DMS153 treated with DMSO at 0.1 percent for 48 hours (cell line): ENCODE measurements at regions not wholly inside any gene's neighbourhood (a gene's known extent, or its start where the extent isn't known, plus 50 kb on each side); places are given as distances from the start of the nearest gene placed in this dataset.
"Not testable (repeated sequence)": the region's sequence is repeated elsewhere in the genome, so short reads cannot be mapped to it uniquely, and the experiment has no call there.

Experiments
- DNase-seq: peaks from one replicate; lab custom pipeline; 2025; ENCODE audit not compliant: unreplicated experiment; lab: John Stamatoyannopoulos, UW

DNA sequence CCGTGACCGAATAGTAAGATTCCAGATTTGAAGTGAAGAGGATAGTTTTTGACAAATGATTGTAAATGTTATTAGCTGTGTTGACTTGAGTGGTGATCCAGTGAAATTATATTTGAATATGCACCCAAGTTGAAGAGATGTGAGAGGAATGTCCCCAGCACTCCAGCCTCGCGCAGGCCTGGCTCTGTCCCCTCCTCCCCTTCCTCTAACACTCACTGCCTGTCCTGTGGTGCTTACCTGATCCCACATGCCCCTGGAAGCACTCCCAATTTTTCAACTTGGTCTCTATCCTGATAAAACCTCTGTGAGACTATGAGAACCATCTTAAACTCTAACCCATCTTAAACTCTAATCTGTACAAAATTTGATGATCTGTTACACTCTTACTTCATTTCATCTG lies 154.7 kb upstream of the LRP1B start:
- DNase-seq = no peak

DNA sequence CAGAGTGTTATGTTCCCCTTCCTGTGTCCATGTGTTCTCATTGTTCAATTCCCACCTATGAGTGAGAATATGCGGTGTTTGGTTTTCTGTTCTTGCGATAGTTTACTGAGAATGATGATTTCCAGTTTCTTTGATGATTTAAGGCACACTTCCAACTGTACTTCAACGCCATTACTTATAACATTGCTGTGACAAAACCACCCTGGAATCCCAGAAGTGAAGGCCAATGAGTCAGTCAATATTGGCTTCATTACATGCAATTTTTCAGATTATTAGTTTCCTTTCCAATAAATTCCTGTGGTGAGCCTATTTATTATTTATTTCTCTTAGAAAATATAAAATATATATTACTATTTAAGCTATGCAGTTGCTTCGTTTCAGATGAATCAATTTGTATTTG lies 153.5 kb upstream of the LRP1B start:
- DNase-seq = not testable (repeated sequence)

DNA sequence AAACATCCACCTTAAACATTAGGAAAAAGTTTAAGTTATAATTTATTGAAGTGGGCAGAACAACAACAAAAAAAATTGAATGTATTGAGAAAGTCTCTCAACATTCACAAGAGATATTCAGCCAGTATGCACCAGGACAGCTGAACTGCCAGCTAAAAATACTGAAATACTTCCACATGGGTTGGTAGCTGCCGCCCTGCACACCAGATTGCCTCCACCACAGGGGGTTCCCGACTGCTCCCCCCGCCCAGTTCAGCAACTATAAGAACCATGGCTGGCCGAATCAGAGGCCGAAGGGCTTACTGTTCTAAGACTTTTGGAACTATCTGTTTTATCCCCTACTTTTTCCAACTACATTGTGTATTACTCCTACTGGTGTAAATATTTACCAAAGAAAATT lies 150.0 kb upstream of the LRP1B start:
- DNase-seq = no peak

DNA sequence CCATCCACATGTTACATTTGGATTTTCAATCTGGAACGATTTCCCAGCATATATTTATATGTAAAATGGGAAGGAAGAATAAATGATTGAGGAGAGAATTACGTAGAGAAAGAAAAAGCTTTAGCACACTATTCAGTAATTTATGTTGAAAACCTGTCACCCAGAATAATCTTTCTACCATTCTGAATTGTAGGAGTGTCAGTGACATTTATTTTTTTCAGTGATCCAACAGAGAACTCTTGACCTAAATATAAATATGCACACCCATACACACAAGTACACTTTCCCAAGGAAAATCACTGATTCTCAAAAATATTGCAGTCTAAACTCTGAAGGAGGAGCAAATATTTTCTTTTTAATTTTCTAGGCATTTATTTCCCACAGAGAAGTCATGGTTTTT lies 140.2 kb upstream of the LRP1B start:
- DNase-seq = no peak

DNA sequence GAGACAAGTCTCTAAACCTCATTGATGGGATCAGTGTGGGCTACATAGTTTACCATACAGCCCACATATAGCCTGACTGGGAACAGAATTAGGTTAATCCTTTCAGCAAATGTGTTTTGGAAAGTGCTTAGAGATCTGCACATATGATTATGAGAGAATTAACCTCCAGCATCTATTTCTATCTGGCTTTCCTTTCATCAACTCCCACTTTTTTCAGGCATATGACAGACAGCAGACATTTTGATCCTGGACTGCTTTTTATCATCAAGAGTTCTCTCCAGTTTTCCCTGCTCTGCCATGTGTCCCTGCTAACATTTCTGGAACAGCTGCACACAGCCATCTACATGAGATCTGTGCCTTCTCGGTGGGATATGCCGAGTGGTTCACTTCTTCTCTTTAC lies 139.5 kb upstream of the LRP1B start:
- DNase-seq = no peak

DNA sequence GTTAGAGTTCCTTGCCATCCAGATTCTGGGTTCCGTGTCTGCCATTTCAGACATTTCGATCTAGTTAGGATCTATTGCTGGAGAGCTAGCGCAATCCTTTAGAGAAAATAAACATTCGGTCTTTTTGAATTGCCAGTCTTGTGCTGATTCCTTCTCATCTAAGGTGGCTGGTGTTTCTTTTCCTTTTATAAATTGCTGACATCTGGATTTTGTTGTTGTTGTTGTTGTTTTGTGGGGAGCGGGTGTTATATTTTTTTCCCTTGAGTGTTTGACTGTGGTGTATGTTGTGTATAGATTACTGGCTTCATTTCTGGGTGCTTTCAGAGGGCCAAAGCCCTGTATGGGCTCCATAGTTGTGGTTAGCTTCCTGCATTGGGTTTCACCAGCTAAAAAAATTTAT lies 128.5 kb upstream of the LRP1B start:
- no peak for DNase-seq

DNA sequence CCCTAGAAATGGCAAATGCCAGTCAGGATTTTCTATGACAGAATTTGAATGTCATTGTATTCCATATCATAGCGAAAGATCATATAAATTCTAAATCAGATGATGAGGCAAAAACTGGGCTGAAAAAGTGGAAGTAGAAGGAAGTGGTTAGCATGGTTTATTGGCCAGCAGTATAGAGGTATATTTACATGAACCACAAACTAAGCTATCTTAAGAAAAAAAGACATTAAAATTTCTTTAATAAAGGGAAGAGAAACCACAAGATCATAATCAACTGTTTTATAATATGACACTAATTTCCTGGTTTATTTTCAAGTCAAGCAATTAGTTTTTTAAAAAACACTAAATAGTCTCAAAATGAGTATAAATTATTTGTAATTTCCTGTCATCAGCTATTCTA lies 123.2 kb upstream of the LRP1B start:
- no peak for DNase-seq

DNA sequence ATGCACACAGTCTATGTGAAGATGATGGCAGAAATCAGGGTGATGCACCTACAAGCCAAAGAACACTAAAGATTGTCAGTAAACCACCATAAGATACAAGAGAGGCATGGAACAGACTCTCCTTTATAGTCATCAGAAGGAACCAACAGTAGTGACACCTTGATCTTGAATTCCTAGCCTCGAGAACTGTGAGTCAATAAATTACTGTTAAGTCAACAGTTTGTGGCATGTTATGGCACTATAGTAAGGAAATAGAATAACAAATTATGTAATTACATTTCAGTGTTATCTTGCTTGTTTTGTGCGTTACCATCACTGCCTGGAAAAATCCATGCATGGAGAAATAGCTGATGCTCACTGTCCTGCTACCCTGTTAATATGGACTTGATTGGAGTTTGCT lies 110.2 kb upstream of the LRP1B start:
- no peak for DNase-seq

DNA sequence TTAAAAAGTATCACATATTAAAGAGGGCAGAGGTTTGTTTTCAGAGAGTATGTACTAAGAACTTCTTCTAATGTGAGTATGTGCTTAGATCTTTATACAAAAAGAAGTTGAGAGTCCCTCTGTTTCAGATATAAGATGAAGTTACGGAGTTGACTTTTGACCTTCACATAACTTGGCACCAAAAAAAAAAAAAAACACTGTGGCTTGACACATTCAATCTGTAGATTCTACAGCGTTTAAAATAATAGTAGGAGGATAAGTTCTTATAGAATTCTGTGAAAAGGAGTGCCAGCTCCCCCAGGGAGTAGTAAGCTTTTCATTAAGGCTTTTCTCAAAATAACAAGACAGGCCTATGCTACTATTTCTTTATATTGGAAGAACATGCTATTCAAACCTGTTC lies 105.4 kb upstream of the LRP1B start:
- DNase-seq = no peak

DNA sequence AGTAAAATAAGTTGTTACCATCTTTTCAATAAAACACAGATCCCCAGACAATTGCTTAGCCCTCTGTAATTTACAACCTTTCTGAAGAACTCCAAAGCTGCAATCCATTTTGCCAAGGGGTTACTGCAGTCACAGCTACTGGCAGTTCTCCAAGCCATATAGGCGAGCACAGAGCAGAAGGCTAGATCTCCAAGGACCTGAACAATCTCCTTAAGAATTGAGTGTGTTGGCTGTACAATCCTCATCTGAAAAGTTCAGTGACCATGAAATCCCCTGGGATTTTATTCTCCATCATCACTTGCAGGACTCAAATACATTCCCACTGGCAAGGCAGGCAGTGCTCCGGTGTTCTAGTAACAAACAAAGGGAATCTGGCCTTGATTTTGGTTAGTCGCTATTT lies 103.9 kb upstream of the LRP1B start:
- DNase-seq = no peak

DNA sequence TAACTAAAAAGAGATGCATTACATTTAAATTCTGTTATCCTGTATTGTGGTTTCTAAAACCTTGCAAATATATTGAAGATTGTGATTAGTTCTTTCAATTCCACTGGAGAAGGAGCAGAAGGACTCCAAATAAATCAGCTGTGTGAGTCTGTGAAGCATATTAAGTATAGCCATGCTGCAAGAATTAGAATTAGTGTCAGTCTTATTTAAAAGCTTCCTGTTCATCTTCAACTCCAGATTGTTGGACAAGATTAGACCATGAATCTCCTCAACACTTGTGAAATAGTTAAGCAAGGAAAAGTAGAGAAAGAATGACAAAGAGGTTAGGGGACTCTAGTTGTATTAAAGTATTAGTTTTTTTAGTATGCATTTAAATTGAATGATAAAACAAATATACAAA lies 92.5 kb upstream of the LRP1B start:
- DNase-seq = no peak

DNA sequence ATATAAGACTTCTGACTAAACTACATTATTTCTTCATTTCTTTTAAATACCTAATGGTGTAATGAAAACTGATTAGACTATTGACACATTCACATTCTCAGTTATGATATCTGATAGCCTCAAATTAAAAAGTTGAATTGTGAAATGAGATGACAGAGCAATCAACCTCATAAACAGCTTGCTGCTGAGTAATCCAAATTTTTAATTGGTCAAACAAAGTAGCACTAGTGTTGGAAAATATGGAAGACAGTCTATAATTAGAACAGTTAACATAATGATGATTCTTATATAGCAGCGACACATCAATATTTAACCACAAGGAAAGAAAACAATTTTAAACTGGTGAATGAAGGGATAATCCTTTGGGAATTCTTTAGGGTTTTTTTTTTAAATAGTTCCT lies 91.9 kb upstream of the LRP1B start:
- DNase-seq = no peak

DNA sequence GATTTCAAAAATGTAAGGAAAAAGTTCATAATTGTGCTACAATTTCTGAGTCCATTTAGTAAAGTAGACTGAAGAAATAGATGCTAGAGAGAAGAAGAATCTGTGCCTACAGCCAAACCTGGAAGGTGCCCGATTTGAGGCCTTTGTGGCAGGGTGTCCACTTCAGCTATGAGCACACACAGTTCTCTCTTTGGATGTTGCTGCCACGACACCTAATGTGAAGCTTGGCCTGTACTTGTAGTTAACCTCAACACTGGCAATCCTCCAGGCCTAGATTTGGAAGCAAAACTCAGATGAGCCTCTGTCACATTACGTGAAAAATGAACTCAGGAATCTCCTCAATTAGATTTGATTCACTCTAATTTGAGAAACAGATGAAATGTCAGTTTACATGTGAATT lies 90.1 kb upstream of the LRP1B start:
- DNase-seq = no peak

DNA sequence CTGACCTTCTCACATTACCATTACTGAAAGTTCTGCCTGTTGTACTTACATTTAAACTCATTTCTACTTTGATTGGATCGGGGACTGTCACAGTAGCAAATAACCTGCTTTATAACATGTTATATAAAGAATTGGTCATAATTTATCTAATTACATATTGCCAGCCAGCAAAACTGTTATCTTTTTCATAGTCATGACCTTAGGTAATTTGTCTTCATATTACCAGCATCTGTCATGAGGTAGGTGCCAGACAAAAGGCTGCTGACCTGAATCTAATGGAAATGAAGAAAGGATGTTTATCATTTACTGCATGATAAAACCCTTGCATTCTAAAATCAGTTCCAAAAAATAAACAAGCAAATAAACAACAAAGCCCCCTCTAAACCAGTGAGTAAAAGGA lies 89.4 kb upstream of the LRP1B start:
- no peak for DNase-seq

DNA sequence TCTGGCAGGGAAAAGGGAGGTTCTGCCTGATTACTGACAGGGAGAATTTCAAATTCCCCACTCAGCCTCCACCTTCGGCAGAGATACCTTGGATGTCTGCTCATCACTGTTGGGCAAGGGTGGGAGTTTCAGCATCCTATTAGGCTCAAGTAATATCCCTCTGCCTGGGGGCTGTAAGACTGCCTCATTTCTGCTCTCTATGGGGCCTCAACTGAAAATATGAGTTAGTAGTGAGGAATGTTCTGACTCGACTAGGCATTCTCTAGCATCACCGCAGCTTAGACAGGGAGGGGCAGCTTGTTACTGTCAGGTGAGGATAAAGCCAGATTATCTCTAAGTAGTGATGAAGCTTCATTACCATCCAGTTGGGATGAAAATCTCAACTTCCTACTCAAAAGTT lies 87.7 kb upstream of the LRP1B start:
- DNase-seq = no peak

DNA sequence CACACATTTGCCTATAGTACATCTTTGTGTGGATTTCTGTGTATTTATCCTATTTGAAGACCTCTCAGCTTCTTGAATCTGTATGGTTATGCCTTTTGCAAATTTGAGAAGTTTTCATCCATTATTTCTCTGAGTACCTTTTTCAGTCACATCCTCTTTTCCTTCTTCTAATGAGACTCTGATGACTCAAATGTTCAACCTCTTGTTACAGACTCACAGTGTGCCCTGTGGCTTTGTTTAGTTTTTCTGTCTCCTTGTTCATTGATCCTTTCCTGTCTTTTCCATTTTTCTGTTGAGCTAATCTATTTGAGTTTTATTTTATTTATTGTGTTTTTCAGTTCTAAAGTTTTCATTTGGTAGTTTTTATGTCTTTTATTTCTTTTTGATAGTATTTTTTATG lies 87.0 kb upstream of the LRP1B start:
- no peak for DNase-seq

DNA sequence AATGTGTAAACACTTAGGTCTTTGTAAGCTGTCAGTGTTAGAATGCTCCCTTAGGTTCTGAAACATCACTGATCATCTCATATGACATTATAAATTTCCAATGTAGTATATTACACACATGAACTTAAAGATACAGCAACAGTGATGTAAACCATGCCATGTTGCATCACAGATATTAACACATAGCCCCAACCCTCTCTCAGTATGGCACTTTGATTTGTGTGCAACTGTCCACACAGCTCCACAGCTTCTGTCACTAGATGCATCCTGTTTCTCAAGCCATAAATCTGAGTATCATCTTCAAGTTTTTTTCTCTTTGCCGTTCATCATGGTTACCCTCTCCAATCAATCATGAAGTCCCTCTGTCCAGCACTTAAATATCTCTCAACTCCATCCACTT lies 69.2 kb upstream of the LRP1B start:
- DNase-seq = no peak

DNA sequence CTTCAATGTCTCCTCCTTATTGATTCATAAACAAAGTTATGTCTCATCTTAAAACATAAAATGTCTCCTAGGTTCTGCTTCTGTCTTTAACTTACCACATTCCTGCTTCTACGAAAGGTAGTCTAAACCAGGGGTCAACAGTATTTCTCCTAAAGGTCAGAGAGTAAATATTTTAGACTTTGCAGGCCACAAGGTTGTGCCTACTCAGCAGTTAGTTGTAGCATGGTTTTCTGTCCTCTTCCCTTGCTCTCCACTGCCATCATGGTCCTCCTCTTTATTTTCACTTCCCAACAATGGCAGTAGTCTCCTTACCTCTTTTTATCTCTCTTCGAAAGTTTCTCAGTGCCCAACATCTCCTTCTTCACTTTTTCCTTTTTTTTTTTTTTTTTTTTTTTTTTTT lies 68.3 kb upstream of the LRP1B start:
- DNase-seq = no peak

DNA sequence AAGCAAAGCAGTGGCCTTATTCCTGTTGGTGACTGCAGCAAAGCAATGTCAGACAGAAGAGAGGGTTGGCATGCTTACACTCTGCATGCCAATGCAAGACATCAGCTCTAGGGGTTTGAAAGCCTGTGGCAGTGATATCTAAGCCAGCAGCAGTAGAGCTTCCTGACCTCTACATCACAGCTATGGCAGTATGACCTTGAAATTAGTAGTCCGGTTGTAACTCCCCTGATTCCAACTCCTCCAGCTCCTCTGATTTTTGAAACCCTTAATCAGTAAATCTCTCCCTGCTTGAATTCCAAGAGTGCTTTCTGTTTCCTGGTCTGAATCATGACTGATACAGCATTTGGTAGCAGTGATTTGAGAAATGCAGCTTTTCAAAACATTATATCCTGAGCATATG lies 60.0 kb upstream of the LRP1B start:
- no peak for DNase-seq

DNA sequence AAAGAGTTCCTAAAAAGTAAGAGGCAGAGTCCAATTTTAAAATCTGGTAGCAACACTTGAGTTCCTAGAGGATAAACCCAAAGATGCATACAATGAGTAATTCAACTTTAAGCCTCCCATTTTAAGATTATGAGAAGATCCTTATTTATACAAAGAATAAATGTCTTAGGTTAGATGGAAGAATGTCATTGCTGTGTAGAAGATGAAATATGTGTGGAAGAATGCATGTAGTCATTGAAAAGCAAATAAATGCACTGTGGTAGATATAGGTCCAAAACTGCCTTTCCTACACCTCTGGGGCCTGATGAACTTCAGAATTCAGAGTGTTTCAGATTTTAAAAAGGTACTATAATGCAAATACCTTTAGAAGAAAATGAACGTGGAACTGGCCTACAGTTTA lies 58.7 kb upstream of the LRP1B start:
- no peak for DNase-seq

DNA sequence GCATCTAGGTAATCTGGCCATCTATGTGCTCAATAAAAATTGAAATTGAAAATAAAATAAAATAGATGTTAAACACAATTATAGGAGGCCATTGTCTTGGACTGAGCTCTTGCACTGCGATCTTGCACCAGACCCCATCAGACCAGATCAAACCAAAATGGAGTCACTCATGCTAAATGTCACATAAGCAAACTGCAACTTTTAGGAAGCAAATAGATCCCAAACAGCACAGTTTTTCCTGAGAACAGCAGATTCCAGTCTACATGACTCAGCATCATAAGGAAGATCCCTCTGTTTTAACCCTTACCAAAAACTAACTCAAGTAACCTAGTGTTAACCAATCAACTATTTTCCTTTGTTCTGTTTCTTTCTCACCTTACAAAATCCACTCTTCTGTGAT lies 57.7 kb upstream of the LRP1B start:
- DNase-seq = no peak

DNA sequence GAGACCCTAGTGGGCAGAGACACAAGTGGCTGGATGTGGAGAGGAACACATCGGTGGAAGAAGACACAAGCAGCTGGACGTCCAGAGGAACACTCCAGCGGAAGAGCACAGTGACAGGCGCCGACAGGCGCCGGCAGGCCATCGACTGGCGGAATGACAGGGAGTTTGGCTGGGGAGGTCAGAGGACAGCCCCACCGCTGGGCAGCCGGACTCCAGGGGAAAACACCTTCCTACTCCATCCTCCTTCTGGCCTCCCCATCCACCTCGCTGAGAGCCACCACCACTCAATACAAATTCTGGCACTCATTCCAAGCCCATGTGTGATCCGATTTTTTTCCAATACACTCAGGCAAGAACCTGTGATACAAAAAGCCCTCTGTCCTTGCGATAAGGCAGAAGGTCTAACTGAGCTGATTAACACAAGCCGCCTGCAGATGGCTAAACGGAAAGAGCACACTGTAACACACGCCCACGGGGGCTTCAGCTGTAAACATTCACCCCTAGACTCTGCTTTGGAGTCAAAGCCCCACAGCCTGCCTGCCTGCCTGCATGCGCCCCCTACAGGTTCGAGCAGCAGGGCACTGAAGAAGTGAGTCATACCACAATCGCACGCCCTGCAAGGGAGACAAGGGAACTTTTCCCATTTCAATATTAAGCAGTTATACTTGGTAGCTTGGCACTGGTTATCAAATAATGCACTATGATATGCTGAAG lies 50.2 kb upstream of the LRP1B start:
- no peak for DNase-seq
